Vagina (tissue), 2 donors: ENCODE measurements at regions not wholly inside any gene's neighbourhood (a gene's known extent, or its start where the extent isn't known, plus 50 kb on each side); places are given as distances from the start of the nearest gene placed in this dataset.
A peak's percentile ranks its signal among the peaks of the same experiment; 100 is the strongest.
"Not testable (repeated sequence)": the region's sequence is repeated elsewhere in the genome, so short reads cannot be mapped to it uniquely, and the experiment has no call there.

Experiments
- DNase-seq, 2 donors: peaks; one replicate each; pipeline ENCODE4 v3.0.0-alpha.2; 2017; ENCODE audit errors: extremely low spot score in 2 of 2
- H3K27ac ChIP-seq: fragments of 200-600 bp; sonication (generic); one replicate; pipeline ENCODE4 v1.5.1; 2019
- H3K27me3 ChIP-seq: fragments of 200-600 bp; sonication (generic); one replicate; pipeline ENCODE4 v1.5.1; 2019
- H3K36me3 ChIP-seq, 2 donors: fragments of 200-600 bp; sonication (generic); one replicate each; pipeline ENCODE4 v1.5.1; 2017 to 2019
- H3K4me1 ChIP-seq: fragments of 200-600 bp; sonication (generic); one replicate; pipeline ENCODE4 v1.5.1; 2019
- H3K4me3 ChIP-seq, 2 donors: fragments of 200-600 bp; sonication (generic); 1 replicate in 1 of 2; 2 replicates in 1 of 2; pipeline ENCODE4 v1.5.1; 2016 to 2019
- H3K9me3 ChIP-seq: fragments of 200-600 bp; sonication (generic); one replicate; pipeline ENCODE4 v1.5.1; 2019
- intact Hi-C: fragments of 100-400 bp; cut with DNase I; formaldehyde crosslinking; loops from one replicate; pipeline ENCODE4 v1.15.1; 2023

DNA sequence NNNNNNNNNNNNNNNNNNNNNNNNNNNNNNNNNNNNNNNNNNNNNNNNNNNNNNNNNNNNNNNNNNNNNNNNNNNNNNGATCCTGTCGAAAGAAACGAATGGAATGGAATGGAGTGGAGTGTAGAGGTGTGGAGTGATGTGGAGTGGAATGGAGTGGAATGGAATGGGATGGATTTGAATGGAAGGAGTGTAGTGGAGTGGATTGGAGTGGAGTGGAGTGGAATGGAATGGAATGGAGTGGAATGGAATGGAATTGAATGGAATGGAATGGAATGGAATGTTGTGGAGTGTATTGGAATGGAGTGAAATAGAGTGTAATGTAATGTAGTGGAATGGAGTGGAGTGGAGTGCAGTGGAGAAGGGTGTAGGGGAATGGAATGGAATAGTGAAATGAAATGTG, 1275.4 kb upstream of the TPTE start:
- not testable (repeated sequence) for H3K4me1 ChIP-seq, DNase-seq

DNA sequence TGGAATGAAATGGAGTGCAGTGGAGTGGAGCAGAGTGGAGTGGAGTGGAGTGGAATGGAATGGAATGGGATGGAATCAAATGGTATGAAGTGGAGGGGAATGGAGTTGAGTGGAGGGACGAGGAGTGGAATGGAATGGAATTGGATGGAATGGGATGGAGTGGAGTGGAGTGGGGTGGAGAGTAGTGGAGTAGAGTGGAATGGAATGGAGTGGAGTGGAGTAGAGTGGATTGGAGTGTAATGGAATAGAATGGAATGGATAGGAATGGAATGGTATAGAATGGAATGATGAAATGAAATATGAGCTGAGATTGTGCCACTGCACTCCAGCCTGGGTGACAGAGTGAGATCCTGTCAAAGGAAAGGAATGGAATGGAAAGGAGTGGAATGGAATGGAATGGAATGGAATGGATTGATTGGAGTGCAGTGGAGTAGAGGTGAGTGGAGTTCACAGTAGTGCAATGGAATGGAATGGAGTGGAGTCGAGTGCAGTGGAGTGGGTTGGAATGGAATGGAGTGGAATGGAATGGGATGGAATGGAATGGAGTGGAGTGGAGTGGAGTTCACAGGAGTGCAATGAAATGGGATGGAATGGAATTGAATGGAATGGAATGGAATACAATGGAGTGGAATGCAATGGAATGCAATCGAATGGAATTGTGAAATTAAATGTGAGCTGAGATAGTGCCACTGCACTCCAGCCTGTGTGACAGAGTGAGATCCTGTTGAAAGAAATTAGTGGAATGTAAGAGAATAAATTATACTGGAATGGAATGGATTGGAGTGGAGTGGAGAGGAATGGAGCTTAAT, 1274.7 kb upstream of the TPTE start:
- H3K4me1 ChIP-seq, H3K27me3 ChIP-seq, H3K36me3 ChIP-seq, H3K27ac ChIP-seq, H3K4me3 ChIP-seq, intact Hi-C loops: not testable (repeated sequence)
- peaks cover 12% of the 10 kb centered on the region for H3K9me3 ChIP-seq
- DNase-seq: peak in 1 of 2 donors; percentile 98

More for the DNA sequence above, 1275.4 kb upstream of the TPTE start:
- H3K36me3 ChIP-seq, intact Hi-C loops, H3K27me3 ChIP-seq, H3K27ac ChIP-seq, H3K4me3 ChIP-seq: not testable (repeated sequence)
- H3K9me3 ChIP-seq: peaks cover 12% of the 10 kb centered on the region

DNA sequence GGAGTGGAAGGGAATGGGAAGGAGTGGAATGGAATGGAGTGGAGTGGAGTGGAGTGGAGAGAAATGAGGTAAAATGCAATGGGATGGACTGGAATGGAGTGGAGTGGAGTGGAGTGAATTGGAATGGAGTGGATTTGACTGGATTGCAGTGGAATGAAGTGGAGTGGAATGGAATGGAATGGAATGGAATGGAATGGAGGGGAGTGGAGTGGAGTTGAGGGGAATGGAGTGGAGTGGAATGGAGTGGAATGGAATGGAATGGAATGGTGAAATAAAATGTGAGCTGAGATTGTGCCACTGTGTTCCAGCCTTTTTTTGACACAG, 1274.1 kb upstream of the TPTE start:
- H3K4me3 ChIP-seq, H3K4me1 ChIP-seq, H3K36me3 ChIP-seq, H3K27me3 ChIP-seq, intact Hi-C loops, DNase-seq, H3K27ac ChIP-seq: not testable (repeated sequence)
- peaks cover 12% of the 10 kb centered on the region for H3K9me3 ChIP-seq

DNA sequence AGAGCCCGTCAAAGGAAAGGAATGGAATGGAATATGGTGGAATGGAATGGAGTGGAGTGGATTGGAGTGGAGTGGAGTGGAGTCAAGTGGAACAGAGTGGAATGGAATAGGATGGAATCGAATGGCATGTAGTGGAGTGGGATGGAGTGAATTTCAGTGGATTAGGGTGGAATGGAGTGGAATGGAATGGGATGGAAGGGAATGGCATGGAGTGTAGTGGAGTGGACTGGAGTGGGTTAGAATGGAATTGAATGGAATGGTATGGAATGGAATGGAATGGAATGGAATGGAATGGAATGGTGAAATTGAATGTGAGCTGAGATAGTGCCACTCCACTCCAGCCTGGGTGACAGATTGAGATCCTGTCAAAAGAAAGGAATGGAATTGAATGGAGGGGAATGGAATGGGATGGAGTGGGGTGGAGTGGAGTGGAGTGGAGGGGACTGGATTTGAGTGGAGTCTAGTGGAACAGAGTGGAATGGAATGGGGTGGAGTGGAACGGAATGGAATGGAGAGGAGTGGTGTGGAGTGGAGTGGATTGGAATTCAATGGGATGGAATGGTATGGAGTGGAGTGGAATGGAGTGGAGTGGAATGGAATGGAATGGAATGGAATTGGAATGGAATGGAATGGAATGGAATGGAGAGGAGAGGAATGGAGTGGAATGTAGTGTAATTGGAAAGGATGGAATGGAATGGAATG, 1273.6 kb upstream of the TPTE start:
- peaks cover 12% of the 10 kb centered on the region for H3K9me3 ChIP-seq
- H3K27ac ChIP-seq, H3K36me3 ChIP-seq, H3K4me3 ChIP-seq, DNase-seq, H3K27me3 ChIP-seq, H3K4me1 ChIP-seq, intact Hi-C loops: not testable (repeated sequence)
